ENCODE measurements at regions not wholly inside any gene's neighbourhood (a gene's known extent, or its start where the extent isn't known, plus 50 kb on each side); places are given as distances from the start of the nearest gene placed in this dataset.

DNA sequence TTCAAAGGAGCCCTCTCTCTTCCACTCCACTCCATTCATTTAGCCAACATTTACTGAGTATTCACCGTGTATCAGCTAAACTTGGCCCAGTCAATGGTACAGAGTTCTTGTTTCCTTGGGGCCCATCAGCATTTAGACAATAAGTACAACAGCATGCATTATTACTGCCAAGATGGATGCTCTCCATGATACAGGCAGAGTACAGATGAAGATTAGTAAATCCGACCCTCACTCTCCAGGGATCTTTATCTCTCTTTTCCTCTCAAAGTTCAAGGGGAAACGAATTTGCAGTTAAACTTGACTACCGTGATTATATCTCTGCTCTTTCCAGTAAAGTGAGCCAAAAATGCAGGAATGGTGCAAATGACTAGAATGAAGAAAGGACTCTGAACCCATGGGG is 184.6 kb upstream of the DUSP10 start:
- Histone ChIP-seq H3K27me3 (ENCODE audit: insufficient read depth, low read length, poor library complexity, severe bottlenecking) (no peaks in the 10 kb centered on the region), H3K9me2 (replicated peaks; ENCODE audit: low read depth, low read length) (no peaks in the 10 kb centered on the region), H3K9ac (ENCODE audit: low read depth, low read length, poor library complexity, severe bottlenecking) (peak overlapping the region; percentile 40), H3K4me3 (ENCODE audit: low read length, poor library complexity, severe bottlenecking) (no peak overlapping the region), H3K4me2 (ENCODE audit: low read depth, low read length, poor library complexity, severe bottlenecking) (peak overlapping the region; percentile 61), H3K9me3 (ENCODE audit: insufficient read depth, low read depth, low read length) (no peaks in the 10 kb centered on the region; the same call in 1 of the 2 replicates), H3K79me2 (ENCODE audit: insufficient read depth, low read length) (no peaks in the 10 kb centered on the region), H3K36me3 (ENCODE audit: insufficient read depth, low read length) (no peaks in the 10 kb centered on the region), H2AFZ (ENCODE audit: low read length) (peak overlapping the region; percentile 47; the same call in 1 of the 2 replicates), H3F3A (ENCODE audit: low read depth) (no peaks in the 10 kb centered on the region), H3K4me1 (ENCODE audit: insufficient read depth, low read length, poor library complexity, severe bottlenecking) (peaks cover 37% of the 10 kb centered on the region), H4K20me1 (ENCODE audit: insufficient read depth, low read length, poor library complexity, severe bottlenecking) (no peaks in the 10 kb centered on the region)
- no peak for TF ChIP-seq EZH2phosphoT487 (IDR thresholded peaks at IDR 0.05; ENCODE audit: borderline replicate concordance)
- no peak for TF ChIP-seq CTCF (conservative IDR thresholded peaks at IDR 0.05; ENCODE audit: low read length)

- peak overlapping the region; percentile 29 for H3K4me3 ChIP-seq (ENCODE audit: low read length, poor library complexity, severe bottlenecking)
- TF ChIP-seq CTCF (conservative IDR thresholded peaks at IDR 0.05; ENCODE audit: low read length) (no peak), EZH2phosphoT487 (IDR thresholded peaks at IDR 0.05; ENCODE audit: borderline replicate concordance) (no peak)
- peaks cover 37% of the 10 kb centered on the region for H3K4me1 ChIP-seq (ENCODE audit: insufficient read depth, low read length, poor library complexity, severe bottlenecking)
- no peaks in the 10 kb centered on the region for H3K79me2 ChIP-seq (ENCODE audit: insufficient read depth, low read length)
- no peaks in the 10 kb centered on the region for H3K27me3 ChIP-seq (ENCODE audit: insufficient read depth, low read length, poor library complexity, severe bottlenecking)
- H3K36me3 ChIP-seq (ENCODE audit: insufficient read depth, low read length): no peaks in the 10 kb centered on the region
- H3F3A ChIP-seq (ENCODE audit: low read depth): no peaks in the 10 kb centered on the region
- peak overlapping the region; percentile 40 for H3K9ac ChIP-seq (ENCODE audit: low read depth, low read length, poor library complexity, severe bottlenecking)
- H4K20me1 ChIP-seq (ENCODE audit: insufficient read depth, low read length, poor library complexity, severe bottlenecking): no peaks in the 10 kb centered on the region
- H2AFZ ChIP-seq (ENCODE audit: low read length): peak overlapping the region; percentile 47
- H3K9me3 ChIP-seq (ENCODE audit: insufficient read depth, low read depth, low read length): no peaks in the 10 kb centered on the region; the same call in 1 of the 2 replicates
- H3K4me2 ChIP-seq (ENCODE audit: low read depth, low read length, poor library complexity, severe bottlenecking): peak overlapping the region; percentile 61
- H3K9me2 ChIP-seq (replicated peaks; ENCODE audit: low read depth, low read length): no peaks in the 10 kb centered on the region
Measured at GRCh38 chr1:221925947-221926346, 184.1 kb upstream of the DUSP10 start.

DNA sequence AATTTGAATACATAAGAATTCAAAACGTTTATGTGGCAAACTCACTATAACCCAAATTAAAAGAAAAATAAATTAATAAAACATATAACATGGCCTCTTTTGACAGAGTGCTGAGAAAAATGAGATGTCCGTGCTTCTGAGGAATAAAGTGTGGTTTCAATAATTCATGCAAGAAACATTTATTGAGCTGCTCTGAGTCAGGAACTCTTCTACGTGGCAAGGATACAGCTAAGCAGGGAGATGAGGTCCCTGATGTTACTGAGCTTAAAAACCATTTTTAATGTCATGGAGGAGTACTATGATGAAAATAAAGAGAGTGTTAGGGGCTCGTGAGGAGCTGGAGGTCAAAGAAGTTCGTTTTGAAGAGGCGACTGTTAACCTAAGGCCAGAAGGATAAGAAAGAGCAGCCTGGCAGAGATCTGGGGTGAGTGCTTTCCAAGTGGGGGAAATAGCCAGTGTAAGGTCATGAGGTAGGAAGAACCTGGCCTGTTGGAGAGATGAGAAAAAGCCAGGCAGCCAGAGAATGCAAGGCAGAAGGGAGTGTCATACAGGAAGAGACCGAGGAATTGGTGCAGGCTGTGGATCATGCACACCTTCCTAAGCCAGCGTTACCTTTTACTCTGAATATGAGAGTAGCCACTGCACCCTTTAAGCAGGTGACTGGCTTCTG is 182.2 kb upstream of the DUSP10 start:
- Histone ChIP-seq H3K27me3 (ENCODE audit: insufficient read depth, low read length, poor library complexity, severe bottlenecking) (no peaks in the 10 kb centered on the region), H3F3A (ENCODE audit: low read depth) (no peaks in the 10 kb centered on the region), H2AFZ (ENCODE audit: low read length) (peak overlapping the region; percentile 43; the same call in 1 of the 2 replicates), H3K4me1 (ENCODE audit: insufficient read depth, low read length, poor library complexity, severe bottlenecking) (peaks cover 42% of the 10 kb centered on the region), H3K9me3 (ENCODE audit: insufficient read depth, low read depth, low read length) (no peaks in the 10 kb centered on the region), H4K20me1 (ENCODE audit: insufficient read depth, low read length, poor library complexity, severe bottlenecking) (no peaks in the 10 kb centered on the region), H3K79me2 (ENCODE audit: insufficient read depth, low read length) (no peaks in the 10 kb centered on the region), H3K4me3 (ENCODE audit: low read length, poor library complexity, severe bottlenecking) (no peak overlapping the region), H3K36me3 (ENCODE audit: insufficient read depth, low read length) (no peaks in the 10 kb centered on the region), H3K9me2 (replicated peaks; ENCODE audit: low read depth, low read length) (no peaks in the 10 kb centered on the region), H3K4me2 (ENCODE audit: low read depth, low read length, poor library complexity, severe bottlenecking) (no peak overlapping the region), H3K9ac (ENCODE audit: low read depth, low read length, poor library complexity, severe bottlenecking) (no peak overlapping the region)
- TF ChIP-seq CTCF (conservative IDR thresholded peaks at IDR 0.05; ENCODE audit: low read length) (no peak), EZH2phosphoT487 (IDR thresholded peaks at IDR 0.05; ENCODE audit: borderline replicate concordance) (no peak)
